Activated naive CD4-positive, alpha-beta T cell treated with anti-CD3 and anti-CD28 coated beads, Interleukin-2, amount 50 U/mL, for 72 hours (primary cell): ENCODE measurements at regions not wholly inside any gene's neighbourhood (a gene's known extent, or its start where the extent isn't known, plus 50 kb on each side); places are given as distances from the start of the nearest gene placed in this dataset.
A peak's percentile ranks its signal among the peaks of the same experiment; 100 is the strongest.

ENCODE experiments used
- ATAC-seq, 2 donors: fragments of 150-1000 bp; cut with Tn5 transposase; 2 replicates each; pipeline ENCODE4 v1.10.0; 2021; ENCODE audit warnings: mild to moderate bottlenecking in 2 of 2, moderate library complexity in 2 of 2
- DNase-seq, 2 donors: peaks; one replicate each; pipeline ENCODE4 v3.0.0; 2021 to 2022; ENCODE audit warnings: low spot score in 2 of 2
- H3K27ac Mint-ChIP-seq, 2 donors: one replicate each; pipeline ENCODE4 v1.8.0; 2022; ENCODE audit warnings: mild to moderate bottlenecking in 2 of 2, mixed read lengths in 2 of 2
- H3K36me3 Mint-ChIP-seq, 2 donors: one replicate each; pipeline ENCODE4 v1.8.0; 2022; ENCODE audit warnings: mixed read lengths in 2 of 2
- H3K9me3 Mint-ChIP-seq, 2 donors: one replicate each; pipeline ENCODE4 v1.8.0; 2022; ENCODE audit warnings: mixed read lengths in 2 of 2

- H3K36me3 Mint-ChIP-seq = no peaks in the 10 kb centered on the region
- DNase-seq (peak in 1 of 2 donors; percentile 2), ATAC-seq (no peak)
- H3K9me3 Mint-ChIP-seq = no peaks in the 10 kb centered on the region
- no peak overlapping the region for H3K27ac Mint-ChIP-seq
These were observed 608.4 kb downstream of the EPHA7 start for GRCh38 chr6:92810913-92811312.

GRCh38 chr6:92806254-92806653 lies 613.1 kb downstream of the EPHA7 start:
- no peak for ATAC-seq

GRCh38 chr6:92791403-92791802 lies 628.0 kb downstream of the EPHA7 start:
- H3K36me3 Mint-ChIP-seq = peaks cover 0 to 4% of the 10 kb centered on the region in 2 donors
- DNase-seq (no peak), ATAC-seq (no peak)
- H3K9me3 Mint-ChIP-seq = peaks cover 5 to 9% of the 10 kb centered on the region in 2 donors
- H3K27ac Mint-ChIP-seq = no peak overlapping the region

More at GRCh38 chr6:92806254-92806653, 613.1 kb downstream of the EPHA7 start:
- no peak for DNase-seq
- Mint-ChIP-seq H3K36me3 (no peaks in the 10 kb centered on the region), H3K27ac (no peak overlapping the region), H3K9me3 (peaks cover 6 to 11% of the 10 kb centered on the region in 2 donors)

- DNase-seq (no peak), ATAC-seq (no peak)
- H3K36me3 Mint-ChIP-seq = peaks cover 0 to 4% of the 10 kb centered on the region in 2 donors
- no peak overlapping the region for H3K27ac Mint-ChIP-seq
- peaks cover 0 to 5% of the 10 kb centered on the region in 2 donors for H3K9me3 Mint-ChIP-seq
These were observed 629.0 kb downstream of the EPHA7 start for GRCh38 chr6:92790381-92790780.

- no peak for ATAC-seq
- DNase-seq = no peak
- peaks cover 0 to 9% of the 10 kb centered on the region in 2 donors for H3K9me3 Mint-ChIP-seq
- peaks cover 0 to 4% of the 10 kb centered on the region in 2 donors for H3K36me3 Mint-ChIP-seq
- no peak overlapping the region for H3K27ac Mint-ChIP-seq
These were observed 635.1 kb downstream of the EPHA7 start for GRCh38 chr6:92784235-92784634.

GRCh38 chr6:92779746-92780145 lies 639.6 kb downstream of the EPHA7 start:
- peaks cover 0 to 9% of the 10 kb centered on the region in 2 donors for H3K9me3 Mint-ChIP-seq
- ATAC-seq (no peak), DNase-seq (no peak)
- no peak overlapping the region for H3K27ac Mint-ChIP-seq
- H3K36me3 Mint-ChIP-seq = no peaks in the 10 kb centered on the region

- ATAC-seq (no peak), DNase-seq (no peak)
- Mint-ChIP-seq H3K36me3 (no peaks in the 10 kb centered on the region), H3K27ac (no peak overlapping the region), H3K9me3 (peaks cover 0 to 4% of the 10 kb centered on the region in 2 donors)
These were observed 642.1 kb downstream of the EPHA7 start for GRCh38 chr6:92777146-92777740.

GRCh38 chr6:92770540-92770939 lies 648.8 kb downstream of the EPHA7 start:
- H3K27ac Mint-ChIP-seq = no peak overlapping the region
- ATAC-seq = no peak
- H3K36me3 Mint-ChIP-seq = no peaks in the 10 kb centered on the region
- peaks cover 5 to 7% of the 10 kb centered on the region in 2 donors for H3K9me3 Mint-ChIP-seq
- DNase-seq = no peak

GRCh38 chr6:92767101-92767500 lies 652.3 kb downstream of the EPHA7 start:
- Mint-ChIP-seq H3K27ac (no peak overlapping the region), H3K36me3 (no peaks in the 10 kb centered on the region), H3K9me3 (peaks cover 5 to 13% of the 10 kb centered on the region in 2 donors)
- DNase-seq (no peak), ATAC-seq (no peak)

GRCh38 chr6:92763680-92764079 lies 655.7 kb downstream of the EPHA7 start:
- no peaks in the 10 kb centered on the region for H3K36me3 Mint-ChIP-seq
- H3K9me3 Mint-ChIP-seq = peaks cover 7 to 8% of the 10 kb centered on the region in 2 donors
- no peak overlapping the region for H3K27ac Mint-ChIP-seq
- ATAC-seq (no peak), DNase-seq (no peak)

- DNase-seq (no peak), ATAC-seq (no peak)
- Mint-ChIP-seq H3K9me3 (peaks cover 5 to 7% of the 10 kb centered on the region in 2 donors), H3K36me3 (no peaks in the 10 kb centered on the region), H3K27ac (no peak overlapping the region)
These were observed 656.1 kb downstream of the EPHA7 start for GRCh38 chr6:92763274-92763584.

- DNase-seq (no peak), ATAC-seq (no peak)
- H3K36me3 Mint-ChIP-seq = no peaks in the 10 kb centered on the region
- H3K27ac Mint-ChIP-seq = no peak overlapping the region
- H3K9me3 Mint-ChIP-seq = peaks cover 5 to 7% of the 10 kb centered on the region in 2 donors
These were observed 656.7 kb downstream of the EPHA7 start for GRCh38 chr6:92762443-92763273.

GRCh38 chr6:92759178-92759577 lies 660.2 kb downstream of the EPHA7 start:
- DNase-seq (no peak), ATAC-seq (no peak)
- peaks cover 9 to 11% of the 10 kb centered on the region in 2 donors for H3K9me3 Mint-ChIP-seq
- H3K27ac Mint-ChIP-seq = no peak overlapping the region
- H3K36me3 Mint-ChIP-seq = no peaks in the 10 kb centered on the region

GRCh38 chr6:92757925-92758324 lies 661.4 kb downstream of the EPHA7 start:
- Mint-ChIP-seq H3K36me3 (peaks cover 0 to 6% of the 10 kb centered on the region in 2 donors), H3K27ac (no peak overlapping the region), H3K9me3 (peaks cover 6 to 12% of the 10 kb centered on the region in 2 donors)
- ATAC-seq (no peak), DNase-seq (no peak)

- DNase-seq = no peak
- H3K9me3 Mint-ChIP-seq = peaks cover 11 to 22% of the 10 kb centered on the region in 2 donors
- no peak for ATAC-seq
- peaks cover 0 to 15% of the 10 kb centered on the region in 2 donors for H3K36me3 Mint-ChIP-seq
- H3K27ac Mint-ChIP-seq = no peak overlapping the region
These were observed 662.4 kb downstream of the EPHA7 start for GRCh38 chr6:92756912-92757311.

- DNase-seq (no peak), ATAC-seq (no peak)
- no peak overlapping the region for H3K27ac Mint-ChIP-seq
- peaks cover 18% of the 10 kb centered on the region in 2 donors for H3K9me3 Mint-ChIP-seq
- H3K36me3 Mint-ChIP-seq = peaks cover 0 to 15% of the 10 kb centered on the region in 2 donors
These were observed 665.4 kb downstream of the EPHA7 start for GRCh38 chr6:92753956-92754355.

- ATAC-seq (no peak), DNase-seq (no peak)
- H3K36me3 Mint-ChIP-seq = peaks cover 0 to 15% of the 10 kb centered on the region in 2 donors
- H3K27ac Mint-ChIP-seq = no peak overlapping the region
- peaks cover 13 to 17% of the 10 kb centered on the region in 2 donors for H3K9me3 Mint-ChIP-seq
These were observed 667.2 kb downstream of the EPHA7 start for GRCh38 chr6:92752114-92752513.

- Mint-ChIP-seq H3K36me3 (peaks cover 0 to 12% of the 10 kb centered on the region in 2 donors), H3K27ac (no peak overlapping the region), H3K9me3 (peaks cover 17 to 22% of the 10 kb centered on the region in 2 donors)
- ATAC-seq = no peak
- DNase-seq = no peak
These were observed 671.2 kb downstream of the EPHA7 start for GRCh38 chr6:92748131-92748530.
